GM23338 (cell line): ENCODE measurements at regions not wholly inside any gene's neighbourhood (a gene's known extent, or its start where the extent isn't known, plus 50 kb on each side); places are given as distances from the start of the nearest gene placed in this dataset.

Source experiments
- CREB1 ChIP-seq: fragments of 250-450 bp; sonication (Bioruptor Pico); IDR thresholded peaks from 2 replicates; pipeline ENCODE4 v1.5.0; 2020; ENCODE audit warnings: low read depth, mild to moderate bottlenecking, moderate library complexity
- CTCF ChIP-seq, 2 experiments: fragments of 200-600 bp in 1 of 2; sonication (generic) in 1 of 2; conservative IDR thresholded peaks; 2 replicates each; pipeline versions ENCODE4 v1.5.1 to v1.6.1; 2016 to 2017; ENCODE audit warnings: antibody characterized with exemption in 2 of 2, low read depth in 2 of 2, mild to moderate bottlenecking in 2 of 2, moderate library complexity in 1 of 2
- EZH2 ChIP-seq: fragments of 200-600 bp; sonication (generic); IDR thresholded peaks from one replicate; pipeline ENCODE4 v1.8.0; 2017; ENCODE audit warnings: antibody characterized with exemption, mild to moderate bottlenecking, low read depth; ENCODE audit not compliant: unreplicated experiment
- EZH2phosphoT487 ChIP-seq: fragments of 200-600 bp; sonication (generic); IDR thresholded peaks from one replicate; pipeline ENCODE4 v1.8.1; 2018; ENCODE audit warnings: antibody characterized with exemption; ENCODE audit not compliant: unreplicated experiment
- JUNB ChIP-seq: IDR thresholded peaks from one replicate; pipeline ENCODE4 v1.6.1; 2016; ENCODE audit warnings: antibody characterized with exemption; ENCODE audit not compliant: unreplicated experiment
- NANOG ChIP-seq: IDR thresholded peaks from 2 replicates; pipeline ENCODE4 v1.6.1; 2016; ENCODE audit warnings: antibody characterized with exemption, borderline replicate concordance
- POLR2AphosphoS5 ChIP-seq: IDR thresholded peaks from 2 replicates; pipeline ENCODE4 v1.6.1; 2016; ENCODE audit warnings: antibody characterized with exemption, low read depth
- STAT1 ChIP-seq: IDR thresholded peaks from one replicate; pipeline ENCODE4 v1.6.1; 2016; ENCODE audit warnings: antibody characterized with exemption; ENCODE audit not compliant: unreplicated experiment
- ZNF114 ChIP-seq: fragments of 250-450 bp; sonication (Bioruptor Pico); IDR thresholded peaks from 2 replicates; pipeline ENCODE4 v1.5.0; 2020; ENCODE audit warnings: mild to moderate bottlenecking, moderate library complexity
- ZNF331 ChIP-seq: fragments of 250-450 bp; sonication (Bioruptor Pico); IDR thresholded peaks from 2 replicates; pipeline ENCODE4 v1.5.0; 2020; ENCODE audit warnings: low read depth, mild to moderate bottlenecking, moderate library complexity
- TF ChIP-seq, protein P1 (sequence below): IDR thresholded peaks from one replicate; pipeline ENCODE4 v1.6.1; 2018; ENCODE audit warnings: antibody characterized with exemption; ENCODE audit not compliant: unreplicated experiment
- TF ChIP-seq, protein P2 (sequence below): IDR thresholded peaks from 2 replicates; pipeline ENCODE4 v1.6.1; 2016; ENCODE audit warnings: antibody characterized with exemption

- TF ChIP-seq CTCF (conservative IDR thresholded peaks at IDR 0.05; ENCODE audit: low read depth in 2 of 2), result peak; percentile 76 to 81
- TF ChIP-seq, protein P1, sequence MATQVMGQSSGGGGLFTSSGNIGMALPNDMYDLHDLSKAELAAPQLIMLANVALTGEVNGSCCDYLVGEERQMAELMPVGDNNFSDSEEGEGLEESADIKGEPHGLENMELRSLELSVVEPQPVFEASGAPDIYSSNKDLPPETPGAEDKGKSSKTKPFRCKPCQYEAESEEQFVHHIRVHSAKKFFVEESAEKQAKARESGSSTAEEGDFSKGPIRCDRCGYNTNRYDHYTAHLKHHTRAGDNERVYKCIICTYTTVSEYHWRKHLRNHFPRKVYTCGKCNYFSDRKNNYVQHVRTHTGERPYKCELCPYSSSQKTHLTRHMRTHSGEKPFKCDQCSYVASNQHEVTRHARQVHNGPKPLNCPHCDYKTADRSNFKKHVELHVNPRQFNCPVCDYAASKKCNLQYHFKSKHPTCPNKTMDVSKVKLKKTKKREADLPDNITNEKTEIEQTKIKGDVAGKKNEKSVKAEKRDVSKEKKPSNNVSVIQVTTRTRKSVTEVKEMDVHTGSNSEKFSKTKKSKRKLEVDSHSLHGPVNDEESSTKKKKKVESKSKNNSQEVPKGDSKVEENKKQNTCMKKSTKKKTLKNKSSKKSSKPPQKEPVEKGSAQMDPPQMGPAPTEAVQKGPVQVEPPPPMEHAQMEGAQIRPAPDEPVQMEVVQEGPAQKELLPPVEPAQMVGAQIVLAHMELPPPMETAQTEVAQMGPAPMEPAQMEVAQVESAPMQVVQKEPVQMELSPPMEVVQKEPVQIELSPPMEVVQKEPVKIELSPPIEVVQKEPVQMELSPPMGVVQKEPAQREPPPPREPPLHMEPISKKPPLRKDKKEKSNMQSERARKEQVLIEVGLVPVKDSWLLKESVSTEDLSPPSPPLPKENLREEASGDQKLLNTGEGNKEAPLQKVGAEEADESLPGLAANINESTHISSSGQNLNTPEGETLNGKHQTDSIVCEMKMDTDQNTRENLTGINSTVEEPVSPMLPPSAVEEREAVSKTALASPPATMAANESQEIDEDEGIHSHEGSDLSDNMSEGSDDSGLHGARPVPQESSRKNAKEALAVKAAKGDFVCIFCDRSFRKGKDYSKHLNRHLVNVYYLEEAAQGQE, result no peak
- TF ChIP-seq JUNB, result no peak
- no peak for TF ChIP-seq EZH2
- TF ChIP-seq POLR2AphosphoS5, result no peak
- no peak for TF ChIP-seq ZNF114
- TF ChIP-seq NANOG, result no peak
- TF ChIP-seq EZH2phosphoT487, result no peak
- no peak for TF ChIP-seq ZNF331 (CRISPR knock-in tag)
- no peak for TF ChIP-seq CREB1 (CRISPR knock-in tag)
- TF ChIP-seq, protein P2, sequence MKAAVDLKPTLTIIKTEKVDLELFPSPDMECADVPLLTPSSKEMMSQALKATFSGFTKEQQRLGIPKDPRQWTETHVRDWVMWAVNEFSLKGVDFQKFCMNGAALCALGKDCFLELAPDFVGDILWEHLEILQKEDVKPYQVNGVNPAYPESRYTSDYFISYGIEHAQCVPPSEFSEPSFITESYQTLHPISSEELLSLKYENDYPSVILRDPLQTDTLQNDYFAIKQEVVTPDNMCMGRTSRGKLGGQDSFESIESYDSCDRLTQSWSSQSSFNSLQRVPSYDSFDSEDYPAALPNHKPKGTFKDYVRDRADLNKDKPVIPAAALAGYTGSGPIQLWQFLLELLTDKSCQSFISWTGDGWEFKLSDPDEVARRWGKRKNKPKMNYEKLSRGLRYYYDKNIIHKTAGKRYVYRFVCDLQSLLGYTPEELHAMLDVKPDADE, result no peak
- no peak for TF ChIP-seq STAT1
These were observed 558.0 kb downstream of the STK39 start for GRCh38 chr2:167689444-167689843.
